ENCODE measurements at regions not wholly inside any gene's neighbourhood (a gene's known extent, or its start where the extent isn't known, plus 50 kb on each side); places are given as distances from the start of the nearest gene placed in this dataset.
"Not testable (repeated sequence)": the region's sequence is repeated elsewhere in the genome, so short reads cannot be mapped to it uniquely, and the experiment has no call there.

- no peaks in the 10 kb centered on the region for H3K4me1 ChIP-seq (ENCODE audit: insufficient read depth)
- H3K4me3 ChIP-seq: no peak overlapping the region
- TF ChIP-seq CTCF (IDR thresholded peaks at IDR 0.05; ENCODE audit: poor library complexity): no peak
- TF ChIP-seq EZH2 (IDR thresholded peaks at IDR 0.05; ENCODE audit: borderline replicate concordance): no peak
- TF ChIP-seq EZH2phosphoT487 (IDR thresholded peaks at IDR 0.05; ENCODE audit: low read depth, severe bottlenecking, unreplicated experiment): no peak
- no peak overlapping the region for H3K4me2 ChIP-seq
- H3K9me3 ChIP-seq (ENCODE audit: low read depth): no peaks in the 10 kb centered on the region
- 47% methylated on average over 1 of the region's 1 CpG for WGBS (ENCODE audit: low lambda C conversion rate, missing lambda C conversion rate)
- H3K9me2 ChIP-seq (replicated peaks; ENCODE audit: insufficient read depth): no peaks in the 10 kb centered on the region
- H3K79me2 ChIP-seq: no peaks in the 10 kb centered on the region
- H2AFZ ChIP-seq: no peak overlapping the region
- peaks cover 6% of the 10 kb centered on the region for H3K27me3 ChIP-seq
- DNase-seq (ENCODE audit: low spot score): no peak
- no peaks in the 10 kb centered on the region for H3K36me3 ChIP-seq (replicated peaks; ENCODE audit: insufficient read depth, low read depth)
- no peak overlapping the region for H3K27ac ChIP-seq
- no peaks in the 10 kb centered on the region for H4K20me1 ChIP-seq (ENCODE audit: insufficient read depth, poor library complexity, severe bottlenecking)
These were observed 122.1 kb upstream of the NRXN3 start for GRCh38 chr14:78048120-78048519.

GRCh38 chr14:78056890-78057289 lies 113.3 kb upstream of the NRXN3 start:
- 96% methylated on average over 2 of the region's 2 CpGs for WGBS (ENCODE audit: low lambda C conversion rate, missing lambda C conversion rate)
- H3K4me1 ChIP-seq (ENCODE audit: insufficient read depth): not testable (repeated sequence)

DNA sequence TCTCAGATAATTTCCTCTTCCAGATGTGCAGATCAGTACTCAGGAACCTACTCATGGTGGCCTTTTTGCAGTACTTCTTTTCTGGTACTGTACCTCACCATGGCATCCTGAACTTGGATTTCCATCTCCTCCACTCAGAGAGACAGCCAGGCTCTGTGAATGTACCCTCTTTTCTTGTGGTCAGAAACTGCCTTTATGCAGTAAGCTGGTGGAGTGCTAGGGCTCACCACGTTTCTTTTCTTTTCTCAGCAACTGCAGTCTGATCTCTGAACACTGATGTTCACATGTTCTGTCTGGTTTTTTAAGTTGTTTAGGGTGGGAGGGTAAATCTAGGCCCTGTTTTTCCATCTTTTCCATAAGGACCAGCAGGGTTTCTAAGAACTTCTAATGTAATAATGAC lies 99.8 kb upstream of the NRXN3 start:
- no peak for TF ChIP-seq EZH2 (IDR thresholded peaks at IDR 0.05; ENCODE audit: borderline replicate concordance)
- TF ChIP-seq EZH2phosphoT487 (IDR thresholded peaks at IDR 0.05; ENCODE audit: low read depth, severe bottlenecking, unreplicated experiment): no peak
- TF ChIP-seq CTCF (IDR thresholded peaks at IDR 0.05; ENCODE audit: poor library complexity): no peak
- H3K4me2 ChIP-seq: no peak overlapping the region
- no peaks in the 10 kb centered on the region for H3K27me3 ChIP-seq
- H4K20me1 ChIP-seq (ENCODE audit: insufficient read depth, poor library complexity, severe bottlenecking): no peaks in the 10 kb centered on the region
- no peak overlapping the region for H2AFZ ChIP-seq
- H3K4me3 ChIP-seq: no peak overlapping the region
- no peak overlapping the region for H3K27ac ChIP-seq
- no peaks in the 10 kb centered on the region for H3K4me1 ChIP-seq (ENCODE audit: insufficient read depth)
- WGBS (ENCODE audit: low lambda C conversion rate, missing lambda C conversion rate): 67% methylated on average over 1 of the region's 1 CpG
- DNase-seq (ENCODE audit: low spot score): no peak
- H3K79me2 ChIP-seq: no peaks in the 10 kb centered on the region
- H3K9me3 ChIP-seq (ENCODE audit: low read depth): no peaks in the 10 kb centered on the region
- H3K9me2 ChIP-seq (replicated peaks; ENCODE audit: insufficient read depth): no peaks in the 10 kb centered on the region
- no peaks in the 10 kb centered on the region for H3K36me3 ChIP-seq (replicated peaks; ENCODE audit: insufficient read depth, low read depth)

More at GRCh38 chr14:78056890-78057289, 113.3 kb upstream of the NRXN3 start:
- DNase-seq (ENCODE audit: low spot score); H3K4me2 ChIP-seq; H3K9me3 ChIP-seq (ENCODE audit: low read depth); H2AFZ ChIP-seq; H3K27me3 ChIP-seq; H3K36me3 ChIP-seq (replicated peaks; ENCODE audit: insufficient read depth, low read depth); H4K20me1 ChIP-seq (ENCODE audit: insufficient read depth, poor library complexity, severe bottlenecking); H3K4me3 ChIP-seq; H3K79me2 ChIP-seq; H3K27ac ChIP-seq; H3K9me2 ChIP-seq (replicated peaks; ENCODE audit: insufficient read depth): not testable (repeated sequence)

DNA sequence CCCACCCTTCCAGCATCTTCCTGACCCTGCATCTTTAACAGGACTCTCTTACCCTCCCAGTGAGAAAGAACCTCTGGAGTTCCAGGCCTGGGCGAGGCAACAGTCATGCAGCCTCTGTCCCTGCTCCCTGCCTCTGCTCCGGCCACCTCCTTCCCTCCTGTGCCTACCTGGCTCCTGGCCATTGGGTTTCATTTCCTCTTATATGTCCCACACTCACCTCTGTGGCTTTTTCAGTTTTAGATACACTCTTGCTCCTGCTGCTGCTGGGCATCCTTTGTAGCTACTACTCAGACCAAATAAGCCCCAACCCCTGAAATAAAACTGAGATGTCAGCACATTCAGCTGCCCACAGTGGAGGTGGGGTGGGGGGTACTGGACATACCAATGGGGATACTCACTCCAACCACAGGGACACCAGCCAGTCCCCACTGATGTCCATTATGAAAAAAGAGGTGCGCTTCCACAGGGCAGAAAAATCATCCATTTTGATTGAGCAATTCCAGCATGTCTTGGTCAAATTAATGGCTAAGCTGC lies 99.1 kb upstream of the NRXN3 start:
- no peak for DNase-seq (ENCODE audit: low spot score)
- no peaks in the 10 kb centered on the region for H3K9me3 ChIP-seq (ENCODE audit: low read depth)
- H3K4me3 ChIP-seq: no peak overlapping the region
- no peaks in the 10 kb centered on the region for H3K9me2 ChIP-seq (replicated peaks; ENCODE audit: insufficient read depth)
- H3K4me1 ChIP-seq (ENCODE audit: insufficient read depth): no peaks in the 10 kb centered on the region
- TF ChIP-seq EZH2phosphoT487 (IDR thresholded peaks at IDR 0.05; ENCODE audit: low read depth, severe bottlenecking, unreplicated experiment) (no peak), CTCF (IDR thresholded peaks at IDR 0.05; ENCODE audit: poor library complexity) (no peak), EZH2 (IDR thresholded peaks at IDR 0.05; ENCODE audit: borderline replicate concordance) (no peak)
- H3K27ac ChIP-seq: no peak overlapping the region
- H3K79me2 ChIP-seq: no peaks in the 10 kb centered on the region
- 78% methylated on average over 3 of the region's 3 CpGs for WGBS (ENCODE audit: low lambda C conversion rate, missing lambda C conversion rate)
- no peaks in the 10 kb centered on the region for H3K27me3 ChIP-seq
- H3K4me2 ChIP-seq: no peak overlapping the region
- no peaks in the 10 kb centered on the region for H3K36me3 ChIP-seq (replicated peaks; ENCODE audit: insufficient read depth, low read depth)
- H4K20me1 ChIP-seq (ENCODE audit: insufficient read depth, poor library complexity, severe bottlenecking): no peaks in the 10 kb centered on the region
- no peak overlapping the region for H2AFZ ChIP-seq

All from hepatocyte (in vitro differentiated cells).